Neural progenitor cell (in vitro differentiated cells): ENCODE measurements at regions not wholly inside any gene's neighbourhood (a gene's known extent, or its start where the extent isn't known, plus 50 kb on each side); places are given as distances from the start of the nearest gene placed in this dataset.

ENCODE experiments used
- EZH2 ChIP-seq: fragments of 200-600 bp; sonication (generic); IDR thresholded peaks from 2 replicates; pipeline ENCODE4 v1.6.1; 2017; ENCODE audit warnings: antibody characterized with exemption, mild to moderate bottlenecking, moderate library complexity
- EZH2phosphoT487 ChIP-seq: fragments of 200-600 bp; sonication (generic); IDR thresholded peaks from 2 replicates; pipeline ENCODE4 v1.6.1; 2017; ENCODE audit warnings: antibody characterized with exemption
- TF ChIP-seq, protein P1 (sequence below): fragments of 200-600 bp; sonication (generic); IDR thresholded peaks from 2 replicates; pipeline ENCODE4 v1.5.1; 2017; ENCODE audit warnings: antibody characterized with exemption, mild to moderate bottlenecking

DNA sequence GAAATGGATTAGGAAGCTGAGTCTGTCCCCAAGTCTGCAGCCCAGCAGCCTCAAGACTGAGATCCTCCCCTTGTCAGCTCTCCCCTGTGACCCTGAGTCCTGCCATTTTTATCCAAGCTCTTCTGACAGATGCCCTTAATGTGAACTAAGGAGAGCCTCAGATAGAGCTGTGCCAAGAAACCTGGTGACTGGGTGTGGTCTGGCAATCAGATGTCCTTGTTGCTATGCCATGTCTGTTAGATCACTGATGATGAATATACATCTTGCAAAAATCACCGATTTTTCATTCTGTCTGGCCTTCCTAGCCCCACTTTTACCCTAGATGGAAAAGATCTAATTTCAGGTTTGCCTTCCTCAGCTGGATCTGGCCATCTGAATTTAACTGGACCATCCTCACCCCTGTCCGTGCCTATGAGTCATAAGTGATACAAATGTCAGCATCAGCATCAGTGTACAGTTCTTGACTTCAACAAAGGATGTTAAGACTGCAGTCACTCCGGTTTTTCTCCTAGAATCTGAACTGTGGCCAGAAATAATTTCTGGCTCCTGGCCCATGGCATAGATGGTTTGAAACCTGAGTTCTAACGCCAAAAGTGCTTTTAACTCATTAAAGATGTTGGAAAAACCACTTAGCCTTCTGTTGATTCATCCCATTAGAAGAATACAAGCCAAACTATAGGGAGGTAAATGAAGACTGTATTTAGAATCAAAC is 61.2 kb upstream of the GRIP1 start:
- TF ChIP-seq EZH2phosphoT487 (no peak), EZH2 (no peak)
- TF ChIP-seq, protein P1, sequence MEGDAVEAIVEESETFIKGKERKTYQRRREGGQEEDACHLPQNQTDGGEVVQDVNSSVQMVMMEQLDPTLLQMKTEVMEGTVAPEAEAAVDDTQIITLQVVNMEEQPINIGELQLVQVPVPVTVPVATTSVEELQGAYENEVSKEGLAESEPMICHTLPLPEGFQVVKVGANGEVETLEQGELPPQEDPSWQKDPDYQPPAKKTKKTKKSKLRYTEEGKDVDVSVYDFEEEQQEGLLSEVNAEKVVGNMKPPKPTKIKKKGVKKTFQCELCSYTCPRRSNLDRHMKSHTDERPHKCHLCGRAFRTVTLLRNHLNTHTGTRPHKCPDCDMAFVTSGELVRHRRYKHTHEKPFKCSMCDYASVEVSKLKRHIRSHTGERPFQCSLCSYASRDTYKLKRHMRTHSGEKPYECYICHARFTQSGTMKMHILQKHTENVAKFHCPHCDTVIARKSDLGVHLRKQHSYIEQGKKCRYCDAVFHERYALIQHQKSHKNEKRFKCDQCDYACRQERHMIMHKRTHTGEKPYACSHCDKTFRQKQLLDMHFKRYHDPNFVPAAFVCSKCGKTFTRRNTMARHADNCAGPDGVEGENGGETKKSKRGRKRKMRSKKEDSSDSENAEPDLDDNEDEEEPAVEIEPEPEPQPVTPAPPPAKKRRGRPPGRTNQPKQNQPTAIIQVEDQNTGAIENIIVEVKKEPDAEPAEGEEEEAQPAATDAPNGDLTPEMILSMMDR, result no peak
